H9 (cell line): ENCODE measurements at regions not wholly inside any gene's neighbourhood (a gene's known extent, or its start where the extent isn't known, plus 50 kb on each side); places are given as distances from the start of the nearest gene placed in this dataset.

ENCODE experiments used
- DNase-seq: peaks from one replicate; pipeline ENCODE4 v3.0.0-alpha.2; 2017
- H2AFZ ChIP-seq: one replicate; pipeline ENCODE4 v1.6.1; 2013; ENCODE audit warnings: mild to moderate bottlenecking, low read length, control low read depth, moderate library complexity
- H2AK5ac ChIP-seq: 2 replicates; pipeline ENCODE4 v1.6.1; 2013; ENCODE audit warnings: low read length, control low read depth, mixed read lengths; ENCODE audit not compliant: insufficient read length
- H2BK120ac ChIP-seq: one replicate; pipeline ENCODE4 v1.6.1; 2013; ENCODE audit warnings: low read depth, mild to moderate bottlenecking, low read length, control low read depth, inconsistent platforms; ENCODE audit not compliant: poor library complexity, severe bottlenecking
- H2BK12ac ChIP-seq: 2 replicates; pipeline ENCODE4 v1.6.1; 2013; ENCODE audit warnings: low read length, control low read depth, mixed read lengths, low read depth; ENCODE audit not compliant: insufficient read length
- H2BK15ac ChIP-seq: 2 replicates; pipeline ENCODE4 v1.6.1; 2013; ENCODE audit warnings: low read depth, low read length, control low read depth
- H2BK20ac ChIP-seq: one replicate; pipeline ENCODE4 v1.6.1; 2013; ENCODE audit warnings: low read depth, mild to moderate bottlenecking, low read length, control low read depth, inconsistent platforms; ENCODE audit not compliant: poor library complexity, severe bottlenecking
- H2BK5ac ChIP-seq: 2 replicates; pipeline ENCODE4 v1.6.1; 2013; ENCODE audit warnings: low read length, control low read depth, mixed read lengths; ENCODE audit not compliant: insufficient read length
- H3K14ac ChIP-seq: 2 replicates; pipeline ENCODE4 v1.6.1; 2013; ENCODE audit warnings: low read length, control low read depth; ENCODE audit not compliant: insufficient read depth
- H3K18ac ChIP-seq: 2 replicates; pipeline ENCODE4 v1.6.1; 2013; ENCODE audit warnings: low read depth, mild to moderate bottlenecking, mixed read lengths, low read length, control low read depth; ENCODE audit not compliant: insufficient read length
- H3K23ac ChIP-seq: 2 replicates; pipeline ENCODE4 v1.6.1; 2013; ENCODE audit warnings: low read length, control low read depth, mixed read lengths, low read depth; ENCODE audit not compliant: insufficient read length
- H3K23me2 ChIP-seq: 2 replicates; pipeline ENCODE4 v1.6.1; 2013; ENCODE audit warnings: low read depth, mild to moderate bottlenecking, mixed read lengths, low read length, control low read depth; ENCODE audit not compliant: insufficient read length, poor library complexity, severe bottlenecking
- H3K27ac ChIP-seq: 2 replicates; pipeline ENCODE4 v1.5.1; 2013; ENCODE audit warnings: low read length, control low read depth, mixed read lengths, low read depth; ENCODE audit not compliant: insufficient read length
- H3K27me3 ChIP-seq: 2 replicates; pipeline ENCODE4 v1.6.1; 2013; ENCODE audit warnings: low read length, control low read depth, inconsistent platforms; ENCODE audit not compliant: insufficient read depth
- H3K4ac ChIP-seq: 2 replicates; pipeline ENCODE4 v1.6.1; 2013; ENCODE audit warnings: low read depth, mild to moderate bottlenecking, control low read depth, inconsistent platforms, low read length, moderate library complexity
- H3K4me1 ChIP-seq: 2 replicates; pipeline ENCODE4 v1.6.1; 2013; ENCODE audit warnings: low read length, control low read depth, inconsistent platforms; ENCODE audit not compliant: insufficient read depth
- H3K4me2 ChIP-seq: 2 replicates; pipeline ENCODE4 v1.6.1; 2013; ENCODE audit warnings: low read length, control low read depth, mixed read lengths; ENCODE audit not compliant: insufficient read length, insufficient read depth
- H3K56ac ChIP-seq: 2 replicates; pipeline ENCODE4 v1.6.1; 2013; ENCODE audit warnings: low read depth, mild to moderate bottlenecking, mixed read lengths, low read length, control low read depth; ENCODE audit not compliant: insufficient read length
- H3K79me1 ChIP-seq: 2 replicates; pipeline ENCODE4 v1.6.1; 2013; ENCODE audit warnings: low read depth, mild to moderate bottlenecking, moderate library complexity, low read length, control low read depth, inconsistent platforms; ENCODE audit not compliant: insufficient read depth, poor library complexity, severe bottlenecking
- H3K79me2 ChIP-seq: 2 replicates; pipeline ENCODE4 v1.6.1; 2013; ENCODE audit warnings: low read length, control low read depth, inconsistent platforms; ENCODE audit not compliant: insufficient read depth
- H3K9ac ChIP-seq: 2 replicates; pipeline ENCODE4 v1.6.1; 2013; ENCODE audit warnings: low read length, control low read depth, mixed read lengths; ENCODE audit not compliant: insufficient read length; ENCODE audit errors: extremely low read depth
- H3K9me3 ChIP-seq: one replicate; pipeline ENCODE4 v1.6.1; 2013; ENCODE audit warnings: low read depth, low read length, inconsistent platforms; ENCODE audit not compliant: control insufficient read depth
- H3T11ph ChIP-seq: one replicate; pipeline ENCODE4 v1.6.1; 2013; ENCODE audit warnings: mild to moderate bottlenecking, low read length, control low read depth, inconsistent platforms
- H4K20me1 ChIP-seq: one replicate; pipeline ENCODE4 v1.6.1; 2013; ENCODE audit not compliant: control insufficient read depth, insufficient read length, insufficient read depth
- H4K5ac ChIP-seq: 2 replicates; pipeline ENCODE4 v1.6.1; 2013; ENCODE audit warnings: low read depth, mild to moderate bottlenecking, mixed read lengths, low read length, control low read depth; ENCODE audit not compliant: insufficient read length
- H4K8ac ChIP-seq: replicated peaks from 2 replicates; pipeline ENCODE4 v1.6.1; 2013; ENCODE audit warnings: low read length, control low read depth, mixed read lengths, low read depth; ENCODE audit not compliant: insufficient read length
- H4K91ac ChIP-seq: 2 replicates; pipeline ENCODE4 v1.6.1; 2013; ENCODE audit warnings: low read depth, mild to moderate bottlenecking, moderate library complexity, mixed read lengths, low read length, control low read depth; ENCODE audit not compliant: insufficient read length
- H3K27ac Mint-ChIP-seq, 3 experiments: 2 replicates in 2 of 3; 3 replicates in 1 of 3; pipeline ENCODE4 v1.8.0; 2020 to 2021; ENCODE audit warnings: mixed read lengths in 3 of 3, mild to moderate bottlenecking in 1 of 3, moderate library complexity in 1 of 3
- H3K27me3 Mint-ChIP-seq: 2 replicates; pipeline ENCODE4 v1.8.0; 2021; ENCODE audit warnings: low read depth, mild to moderate bottlenecking, moderate library complexity, mixed read lengths
- H3K36me3 Mint-ChIP-seq, 3 experiments: 2 replicates in 2 of 3; 3 replicates in 1 of 3; pipeline ENCODE4 v1.8.0; 2020 to 2021; ENCODE audit warnings: low read depth in 3 of 3, mixed read lengths in 3 of 3; ENCODE audit not compliant: insufficient read depth in 1 of 3
- H3K4me1 Mint-ChIP-seq, 2 experiments: 2 replicates each; pipeline ENCODE4 v1.8.0; 2020; ENCODE audit warnings: mixed read lengths in 2 of 2
- H3K4me3 Mint-ChIP-seq, 2 experiments: 2 replicates in 1 of 2; 3 replicates in 1 of 2; pipeline ENCODE4 v1.8.0; 2020 to 2021; ENCODE audit warnings: mild to moderate bottlenecking in 2 of 2, mixed read lengths in 2 of 2, moderate library complexity in 1 of 2
- H3K9me3 Mint-ChIP-seq, 2 experiments: 2 replicates in 1 of 2; 3 replicates in 1 of 2; pipeline ENCODE4 v1.8.0; 2020; ENCODE audit warnings: mild to moderate bottlenecking in 2 of 2, mixed read lengths in 2 of 2, moderate library complexity in 1 of 2
- CTCF ChIP-seq: fragments of 200-600 bp; sonication (generic); conservative IDR thresholded peaks from 3 replicates; pipeline ENCODE4 v1.8.0; 2021; ENCODE audit warnings: antibody characterized with exemption, mild to moderate bottlenecking
- WGBS: extraction: QIAGEN DNeasy Blood & Tissue Kit; methylation state at CpG from one replicate; pipeline ENCODE4 v1.1.7; 2013; ENCODE audit warnings: missing lambda C conversion rate, low lambda C conversion rate, mixed read lengths; ENCODE audit not compliant: insufficient read length; ENCODE audit errors: extremely low coverage; 5-methylcytosine and 5-hydroxymethylcytosine counted together

GRCh38 chr5:145050181-145050580, 785.0 kb downstream of the PRELID2 start:
- Histone ChIP-seq H4K5ac (no peak overlapping the region), H3K14ac (no peak overlapping the region), H3K27ac (no peak overlapping the region), H3K9ac (no peak overlapping the region), H2BK120ac (no peak overlapping the region), H2AFZ (no peak overlapping the region), H3K27me3 (no peaks in the 10 kb centered on the region), H2BK15ac (no peak overlapping the region), H3K79me2 (no peaks in the 10 kb centered on the region), H3T11ph (no peak overlapping the region), H3K9me3 (no peaks in the 10 kb centered on the region), H3K23me2 (no peaks in the 10 kb centered on the region), H3K56ac (no peak overlapping the region), H3K4me2 (no peak overlapping the region), H3K18ac (no peak overlapping the region), H2BK20ac (no peak overlapping the region), H2AK5ac (no peak overlapping the region), H2BK5ac (no peak overlapping the region), H3K79me1 (no peaks in the 10 kb centered on the region), H4K20me1 (no peaks in the 10 kb centered on the region), H4K91ac (no peak overlapping the region), H4K8ac (no peak overlapping the region), H3K4me1 (no peaks in the 10 kb centered on the region), H2BK12ac (no peak overlapping the region), H3K23ac (no peak overlapping the region), H3K4ac (no peak overlapping the region)
- no peak overlapping the region for H3K4me3 Mint-ChIP-seq
- WGBS = no CpG with 5 or more reads among the region's 1 CpG
- no peaks in the 10 kb centered on the region for H3K36me3 Mint-ChIP-seq
- DNase-seq = no peak
- H3K27ac Mint-ChIP-seq = no peak overlapping the region
- H3K4me1 Mint-ChIP-seq = no peaks in the 10 kb centered on the region
- H3K27me3 Mint-ChIP-seq = no peaks in the 10 kb centered on the region
- no peaks in the 10 kb centered on the region for H3K9me3 Mint-ChIP-seq
- TF ChIP-seq CTCF = no peak
